ENCODE measurements at regions not wholly inside any gene's neighbourhood (a gene's known extent, or its start where the extent isn't known, plus 50 kb on each side); places are given as distances from the start of the nearest gene placed in this dataset.

DNA sequence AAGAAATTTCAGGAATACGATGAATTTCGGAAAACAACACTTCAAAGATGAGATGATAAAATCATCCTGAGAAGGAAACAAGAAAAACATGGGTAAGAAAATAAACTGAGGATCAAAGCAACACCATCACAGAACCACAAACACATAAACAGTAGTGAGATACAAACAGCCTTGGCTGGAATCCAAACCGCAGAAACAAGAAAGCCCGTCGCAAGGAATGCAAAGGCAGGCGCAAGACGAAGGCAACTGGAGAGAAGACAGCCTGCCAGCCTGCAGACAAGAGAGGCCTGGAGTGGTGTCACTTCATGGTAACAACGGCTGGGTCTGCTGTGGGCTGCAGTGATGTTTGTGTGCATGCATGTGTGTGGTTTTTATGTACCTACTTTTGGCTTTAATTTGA, 61.8 kb upstream of the DRGX start:
- CTCF ChIA-PET (ENCODE audit: partially characterized antibody): interaction anchor here (1.6 kb wide), 1 partner anchor 50 kb away, joined by 5 read pairs; no protein-coding TSS in a partner anchor
- no peak overlapping the region for H3K56ac ChIP-seq (replicated peaks; ENCODE audit: insufficient read length, low read depth, low read length)
- no peak for FAIRE-seq
- TF ChIP-seq, protein P1, sequence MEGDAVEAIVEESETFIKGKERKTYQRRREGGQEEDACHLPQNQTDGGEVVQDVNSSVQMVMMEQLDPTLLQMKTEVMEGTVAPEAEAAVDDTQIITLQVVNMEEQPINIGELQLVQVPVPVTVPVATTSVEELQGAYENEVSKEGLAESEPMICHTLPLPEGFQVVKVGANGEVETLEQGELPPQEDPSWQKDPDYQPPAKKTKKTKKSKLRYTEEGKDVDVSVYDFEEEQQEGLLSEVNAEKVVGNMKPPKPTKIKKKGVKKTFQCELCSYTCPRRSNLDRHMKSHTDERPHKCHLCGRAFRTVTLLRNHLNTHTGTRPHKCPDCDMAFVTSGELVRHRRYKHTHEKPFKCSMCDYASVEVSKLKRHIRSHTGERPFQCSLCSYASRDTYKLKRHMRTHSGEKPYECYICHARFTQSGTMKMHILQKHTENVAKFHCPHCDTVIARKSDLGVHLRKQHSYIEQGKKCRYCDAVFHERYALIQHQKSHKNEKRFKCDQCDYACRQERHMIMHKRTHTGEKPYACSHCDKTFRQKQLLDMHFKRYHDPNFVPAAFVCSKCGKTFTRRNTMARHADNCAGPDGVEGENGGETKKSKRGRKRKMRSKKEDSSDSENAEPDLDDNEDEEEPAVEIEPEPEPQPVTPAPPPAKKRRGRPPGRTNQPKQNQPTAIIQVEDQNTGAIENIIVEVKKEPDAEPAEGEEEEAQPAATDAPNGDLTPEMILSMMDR (IDR thresholded peaks at IDR 0.05; ENCODE audit: control extremely low read depth in 1 of 3, insufficient read depth in 1 of 3, low read depth in 1 of 3, low read length in 3 of 3): no peak
- TF ChIP-seq, protein P2, sequence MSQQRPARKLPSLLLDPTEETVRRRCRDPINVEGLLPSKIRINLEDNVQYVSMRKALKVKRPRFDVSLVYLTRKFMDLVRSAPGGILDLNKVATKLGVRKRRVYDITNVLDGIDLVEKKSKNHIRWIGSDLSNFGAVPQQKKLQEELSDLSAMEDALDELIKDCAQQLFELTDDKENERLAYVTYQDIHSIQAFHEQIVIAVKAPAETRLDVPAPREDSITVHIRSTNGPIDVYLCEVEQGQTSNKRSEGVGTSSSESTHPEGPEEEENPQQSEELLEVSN (IDR thresholded peaks at IDR 0.05): no peak
- TF ChIP-seq CTBP2 (IDR thresholded peaks at IDR 0.05; ENCODE audit: borderline replicate concordance, insufficient read depth, insufficient read length, low read length) (no peak), KDM1A (IDR thresholded peaks at IDR 0.05; ENCODE audit: borderline replicate concordance, low read length) (no peak), RAD21 (IDR thresholded peaks at IDR 0.05 in 1 of 2, conservative IDR thresholded peaks at IDR 0.05 in 1 of 2; ENCODE audit: low read depth in 2 of 2, low read length in 2 of 2) (no peak), SP1 (IDR thresholded peaks at IDR 0.05; ENCODE audit: low read depth, low read length) (no peak), KDM5A (IDR thresholded peaks at IDR 0.05; ENCODE audit: low read length) (no peak), BACH1 (IDR thresholded peaks at IDR 0.05; ENCODE audit: low read length) (no peak), TCF12 (IDR thresholded peaks at IDR 0.05; ENCODE audit: low read depth, low read length) (no peak), MAFK (IDR thresholded peaks at IDR 0.05; ENCODE audit: low read depth, low read length) (no peak), KDM4A (IDR thresholded peaks at IDR 0.05; ENCODE audit: low read depth, low read length, severe bottlenecking) (no peak), NRF1 (IDR thresholded peaks at IDR 0.05; ENCODE audit: low read depth, low read length) (no peak)

More for the DNA sequence above, 61.8 kb upstream of the DRGX start:
- POLR2A ChIA-PET (ENCODE audit: partially characterized antibody): no interaction called here
- Histone ChIP-seq H3K9ac (replicated peaks in 1 of 4; ENCODE audit: extremely low read depth in 1 of 4, low read depth in 3 of 4, low read length in 3 of 4) (no peak overlapping the region), H4K91ac (replicated peaks; ENCODE audit: insufficient read length, low read length) (no peak overlapping the region), H2AFZ (ENCODE audit: low read length) (no peak overlapping the region), H3K4me2 (ENCODE audit: insufficient read depth in 1 of 2, low read depth in 2 of 2, low read length in 2 of 2) (no peak overlapping the region), H3K4me1 (replicated peaks in 1 of 4; ENCODE audit: control insufficient read depth in 3 of 4, insufficient read depth in 4 of 4, low read length in 3 of 4) (no peaks in the 10 kb centered on the region), H2BK15ac (ENCODE audit: low read length) (no peak overlapping the region), H3K27ac (ENCODE audit: low read depth, low read length) (no peak overlapping the region), H3K23me2 (ENCODE audit: low read depth, low read length) (no peaks in the 10 kb centered on the region), H4K20me1 (replicated peaks in 1 of 2; ENCODE audit: control insufficient read depth in 1 of 2, insufficient read depth in 2 of 2, low read length in 2 of 2) (peaks cover 1% of the 10 kb centered on the region in 2 experiments), H3K18ac (ENCODE audit: extremely low read depth, low read length) (no peak overlapping the region), H4K8ac (ENCODE audit: extremely low read depth, insufficient read depth, low read length) (no peak overlapping the region), H3K27me3 (replicated peaks in 1 of 4; ENCODE audit: control insufficient read depth in 3 of 4, extremely low read depth in 1 of 4, insufficient read depth in 3 of 4, low read length in 3 of 4) (no peaks in the 10 kb centered on the region), H3K9me3 (ENCODE audit: insufficient read depth in 2 of 2, low read depth in 1 of 2, low read length in 1 of 2) (no peaks in the 10 kb centered on the region), H3K4me3 (ENCODE audit: extremely low read depth in 1 of 4, insufficient read depth in 2 of 4, low read depth in 3 of 4, low read length in 4 of 4) (no peak overlapping the region), H2AK5ac (ENCODE audit: low read depth, low read length) (no peak overlapping the region), H2BK5ac (ENCODE audit: low read depth, low read length) (no peak overlapping the region), H3K23ac (ENCODE audit: insufficient read length) (no peak overlapping the region), H3K79me1 (ENCODE audit: low read depth, low read length) (no peaks in the 10 kb centered on the region), H3K14ac (ENCODE audit: insufficient read length) (no peak overlapping the region), H3K79me2 (ENCODE audit: control insufficient read depth in 1 of 2, insufficient read depth in 2 of 2, low read length in 2 of 2) (no peaks in the 10 kb centered on the region), H2BK12ac (ENCODE audit: low read depth, low read length) (no peak overlapping the region), H3K4ac (replicated peaks; ENCODE audit: insufficient read length, low read depth, low read length) (no peak overlapping the region), H4K5ac (ENCODE audit: insufficient read length, low read depth, low read length) (no peak overlapping the region), H3K36me3 (ENCODE audit: control insufficient read depth in 2 of 4, insufficient read depth in 4 of 4, low read length in 3 of 4) (no peaks in the 10 kb centered on the region), H2BK20ac (ENCODE audit: low read length) (no peak overlapping the region), H2BK120ac (replicated peaks; ENCODE audit: low read depth, low read length) (no peak overlapping the region)
- DNase-seq (ENCODE audit: low read depth in 1 of 2, low spot score in 2 of 2): no peak
- 90% methylated on average over 8 of the region's 8 CpGs; no CpG with 5 or more reads in 1 of the 2 experiments for WGBS, 2 experiments (ENCODE audit: extremely low coverage in 1 of 2, insufficient coverage in 1 of 2, insufficient read length in 1 of 2, insufficient replicate concordance in 2 of 2, low coverage in 1 of 2, low lambda C conversion rate in 2 of 2, missing lambda C conversion rate in 1 of 2)
